ENCODE measurements at regions not wholly inside any gene's neighbourhood (a gene's known extent, or its start where the extent isn't known, plus 50 kb on each side); places are given as distances from the start of the nearest gene placed in this dataset.

DNA sequence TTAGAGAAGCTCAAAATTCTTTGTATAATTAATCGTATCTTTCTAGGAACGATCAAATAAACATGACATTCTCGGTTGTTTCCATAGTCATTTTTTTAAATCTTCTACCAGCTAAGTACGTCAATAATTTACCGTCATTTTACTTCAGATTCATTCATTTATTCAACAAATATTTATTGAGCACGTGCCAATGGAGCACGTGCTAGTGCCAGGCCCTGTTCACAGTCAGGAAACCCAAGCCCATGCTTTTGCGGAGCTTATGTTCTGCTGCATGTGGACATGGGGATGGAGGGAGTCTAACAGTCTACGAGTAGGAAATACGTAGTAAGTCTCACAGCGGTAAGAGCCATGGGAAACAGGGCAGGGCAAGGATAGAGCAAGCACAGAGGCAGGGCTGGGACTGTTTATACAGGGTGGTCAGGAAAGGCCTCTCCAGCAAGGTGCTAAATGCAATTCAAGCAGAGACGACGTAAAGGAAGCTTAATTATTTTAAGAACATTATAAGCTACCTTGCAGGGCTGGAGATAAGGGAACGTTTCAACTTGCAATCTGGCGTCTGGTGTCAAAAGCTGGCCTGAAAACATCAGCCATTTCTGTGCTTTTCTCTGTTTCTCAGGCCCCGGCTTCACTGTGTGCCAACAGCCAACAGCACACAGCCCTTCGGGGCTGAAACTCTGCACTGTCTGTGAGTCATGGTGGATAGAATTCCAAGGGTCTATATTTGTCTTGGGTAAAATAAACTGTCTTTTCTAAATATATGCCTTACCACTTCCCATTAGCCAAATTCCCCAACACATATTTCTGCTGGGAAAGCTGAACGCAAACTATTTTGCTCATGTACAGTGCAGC is 517.1 kb upstream of the ZFP42 start:
- in situ Hi-C loops (cut with HindIII; ENCODE audit: extremely low pct_ligation_motif_present, low pct_unique_long_range_greater_than_20kb), result no loop called here
- DNase-seq (ENCODE audit: low spot score), result no peak
- Histone ChIP-seq H4K20me1 (ENCODE audit: insufficient read depth, low read length) (no peaks in the 10 kb centered on the region), H3K36me3 (replicated peaks in 1 of 2; ENCODE audit: control insufficient read depth in 1 of 2, insufficient read depth in 2 of 2, low read length in 2 of 2) (no peaks in the 10 kb centered on the region), H3K27me3 (ENCODE audit: control insufficient read depth in 1 of 2, insufficient read depth in 2 of 2, low read length in 2 of 2) (no peaks in the 10 kb centered on the region; a peak in 1 of 5 replicates), H3K4me2 (ENCODE audit: low read depth, low read length) (no peak overlapping the region), H3K9me3 (ENCODE audit: low read length) (no peaks in the 10 kb centered on the region), H3K79me2 (ENCODE audit: insufficient read depth, low read length) (no peaks in the 10 kb centered on the region), H3K27ac (ENCODE audit: extremely low read length, insufficient read depth, low read length) (no peak overlapping the region), H2AFZ (ENCODE audit: low read length) (no peak overlapping the region), H3K9ac (ENCODE audit: insufficient read depth, low read depth, low read length) (no peak overlapping the region), H3K4me3 (replicated peaks in 1 of 3; ENCODE audit: insufficient read depth in 1 of 3, low read depth in 2 of 3, low read length in 3 of 3) (no peak overlapping the region), H3K4me1 (ENCODE audit: insufficient read depth, low read length) (peaks cover 9% of the 10 kb centered on the region)
- ChIA-PET CTCF (ENCODE audit: low intra/inter-chr PET ratio, low total read pairs) (no interaction called here), POLR2A (no interaction called here)
- no peak for TF ChIP-seq RBAK (CRISPR knock-in tag; IDR thresholded peaks at IDR 0.05)
- TF ChIP-seq, protein P1, sequence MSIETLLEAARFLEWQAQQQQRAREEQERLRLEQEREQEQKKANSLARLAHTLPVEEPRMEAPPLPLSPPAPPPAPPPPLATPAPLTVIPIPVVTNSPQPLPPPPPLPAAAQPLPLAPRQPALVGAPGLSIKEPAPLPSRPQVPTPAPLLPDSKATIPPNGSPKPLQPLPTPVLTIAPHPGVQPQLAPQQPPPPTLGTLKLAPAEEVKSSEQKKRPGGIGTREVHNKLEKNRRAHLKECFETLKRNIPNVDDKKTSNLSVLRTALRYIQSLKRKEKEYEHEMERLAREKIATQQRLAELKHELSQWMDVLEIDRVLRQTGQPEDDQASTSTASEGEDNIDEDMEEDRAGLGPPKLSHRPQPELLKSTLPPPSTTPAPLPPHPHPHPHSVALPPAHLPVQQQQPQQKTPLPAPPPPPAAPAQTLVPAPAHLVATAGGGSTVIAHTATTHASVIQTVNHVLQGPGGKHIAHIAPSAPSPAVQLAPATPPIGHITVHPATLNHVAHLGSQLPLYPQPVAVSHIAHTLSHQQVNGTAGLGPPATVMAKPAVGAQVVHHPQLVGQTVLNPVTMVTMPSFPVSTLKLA (IDR thresholded peaks at IDR 0.05), result peak; percentile 35; the same call in 1 of the 2 replicates
- TF ChIP-seq ZNF331 (CRISPR knock-in tag; IDR thresholded peaks at IDR 0.05), result no peak
- no peak for ATAC-seq
- BruUV-seq (replicated peaks), result no TSS peak
- FAIRE-seq, result no peak
- intact Hi-C loops (cut with micrococcal nuclease; ENCODE audit: unreplicated experiment), result no loop called here
- WGBS (ENCODE audit: low lambda C conversion rate), result 41% methylated on average over 18 of the region's 18 CpGs

DNA sequence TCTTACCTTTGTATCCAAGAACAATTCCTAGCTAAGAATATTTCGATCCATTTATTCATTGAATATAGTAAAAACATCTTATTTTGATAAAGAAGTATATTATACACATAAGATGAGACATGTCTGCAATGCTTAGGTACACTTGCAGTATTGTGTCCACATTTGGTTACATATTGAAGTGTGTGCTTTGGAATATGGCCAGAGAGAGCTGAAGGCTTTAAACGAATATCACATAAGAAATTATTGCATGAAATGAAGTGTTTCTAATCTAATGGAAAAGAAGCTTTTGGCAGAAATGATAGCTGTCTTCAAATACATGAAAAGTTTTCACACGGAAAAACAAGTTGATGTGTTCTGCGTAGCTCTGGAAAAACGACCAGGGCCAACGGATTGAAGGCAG is 516.1 kb upstream of the ZFP42 start:
- H3K79me2 ChIP-seq (ENCODE audit: insufficient read depth, low read length), result no peaks in the 10 kb centered on the region
- H3K27ac ChIP-seq (ENCODE audit: extremely low read length, insufficient read depth, low read length), result no peak overlapping the region
- peaks cover 9% of the 10 kb centered on the region for H3K4me1 ChIP-seq (ENCODE audit: insufficient read depth, low read length)
- no peak for FAIRE-seq
- H3K9ac ChIP-seq (ENCODE audit: insufficient read depth, low read depth, low read length), result no peak overlapping the region
- intact Hi-C loops (cut with micrococcal nuclease; ENCODE audit: unreplicated experiment) (no loop called here), in situ Hi-C loops (cut with HindIII; ENCODE audit: extremely low pct_ligation_motif_present, low pct_unique_long_range_greater_than_20kb) (no loop called here)
- ATAC-seq, result no peak
- no peaks in the 10 kb centered on the region; a peak in 1 of 5 replicates for H3K27me3 ChIP-seq (ENCODE audit: control insufficient read depth in 1 of 2, insufficient read depth in 2 of 2, low read length in 2 of 2)
- BruUV-seq (replicated peaks), result no TSS peak
- no peak overlapping the region for H2AFZ ChIP-seq (ENCODE audit: low read length)
- no peak overlapping the region for H3K4me3 ChIP-seq (replicated peaks in 1 of 3; ENCODE audit: insufficient read depth in 1 of 3, low read depth in 2 of 3, low read length in 3 of 3)
- no peaks in the 10 kb centered on the region for H4K20me1 ChIP-seq (ENCODE audit: insufficient read depth, low read length)
- 13% methylated on average over 6 of the region's 6 CpGs for WGBS (ENCODE audit: low lambda C conversion rate)
- H3K9me3 ChIP-seq (ENCODE audit: low read length), result no peaks in the 10 kb centered on the region
- H3K4me2 ChIP-seq (ENCODE audit: low read depth, low read length), result no peak overlapping the region
- ChIA-PET POLR2A (no interaction called here), CTCF (ENCODE audit: low intra/inter-chr PET ratio, low total read pairs) (no interaction called here)
- no peak for DNase-seq (ENCODE audit: low spot score)
- H3K36me3 ChIP-seq (replicated peaks in 1 of 2; ENCODE audit: control insufficient read depth in 1 of 2, insufficient read depth in 2 of 2, low read length in 2 of 2), result no peaks in the 10 kb centered on the region
- TF ChIP-seq, protein P2, sequence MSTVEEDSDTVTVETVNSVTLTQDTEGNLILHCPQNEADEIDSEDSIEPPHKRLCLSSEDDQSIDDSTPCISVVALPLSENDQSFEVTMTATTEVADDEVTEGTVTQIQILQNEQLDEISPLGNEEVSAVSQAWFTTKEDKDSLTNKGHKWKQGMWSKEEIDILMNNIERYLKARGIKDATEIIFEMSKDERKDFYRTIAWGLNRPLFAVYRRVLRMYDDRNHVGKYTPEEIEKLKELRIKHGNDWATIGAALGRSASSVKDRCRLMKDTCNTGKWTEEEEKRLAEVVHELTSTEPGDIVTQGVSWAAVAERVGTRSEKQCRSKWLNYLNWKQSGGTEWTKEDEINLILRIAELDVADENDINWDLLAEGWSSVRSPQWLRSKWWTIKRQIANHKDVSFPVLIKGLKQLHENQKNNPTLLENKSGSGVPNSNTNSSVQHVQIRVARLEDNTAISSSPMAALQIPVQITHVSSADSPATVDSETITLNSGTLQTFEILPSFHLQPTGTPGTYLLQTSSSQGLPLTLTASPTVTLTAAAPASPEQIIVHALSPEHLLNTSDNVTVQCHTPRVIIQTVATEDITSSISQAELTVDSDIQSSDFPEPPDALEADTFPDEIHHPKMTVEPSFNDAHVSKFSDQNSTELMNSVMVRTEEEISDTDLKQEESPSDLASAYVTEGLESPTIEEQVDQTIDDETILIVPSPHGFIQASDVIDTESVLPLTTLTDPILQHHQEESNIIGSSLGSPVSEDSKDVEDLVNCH (CRISPR knock-in tag; IDR thresholded peaks at IDR 0.05), result no peak
- no peak for TF ChIP-seq ETV5 (CRISPR knock-in tag; IDR thresholded peaks at IDR 0.05; ENCODE audit: borderline replicate concordance)
- TF ChIP-seq GATAD1 (CRISPR knock-in tag; IDR thresholded peaks at IDR 0.05), result no peak
- TF ChIP-seq ZNF75D (CRISPR knock-in tag; IDR thresholded peaks at IDR 0.05; ENCODE audit: borderline replicate concordance), result no peak
- no peak for TF ChIP-seq MXD4 (CRISPR knock-in tag; IDR thresholded peaks at IDR 0.05)
- TF ChIP-seq SKI (IDR thresholded peaks at IDR 0.05; ENCODE audit: partially characterized antibody), result no peak
- no peak for TF ChIP-seq ELF3 (CRISPR knock-in tag; IDR thresholded peaks at IDR 0.05)
- no peak for TF ChIP-seq TCF7 (IDR thresholded peaks at IDR 0.05; ENCODE audit: low read depth)
- TF ChIP-seq ZMAT3 (CRISPR knock-in tag; conservative IDR thresholded peaks at IDR 0.05), result no peak
- TF ChIP-seq ZFP37 (CRISPR knock-in tag; IDR thresholded peaks at IDR 0.05; ENCODE audit: borderline replicate concordance), result no peak
- TF ChIP-seq, protein P3, sequence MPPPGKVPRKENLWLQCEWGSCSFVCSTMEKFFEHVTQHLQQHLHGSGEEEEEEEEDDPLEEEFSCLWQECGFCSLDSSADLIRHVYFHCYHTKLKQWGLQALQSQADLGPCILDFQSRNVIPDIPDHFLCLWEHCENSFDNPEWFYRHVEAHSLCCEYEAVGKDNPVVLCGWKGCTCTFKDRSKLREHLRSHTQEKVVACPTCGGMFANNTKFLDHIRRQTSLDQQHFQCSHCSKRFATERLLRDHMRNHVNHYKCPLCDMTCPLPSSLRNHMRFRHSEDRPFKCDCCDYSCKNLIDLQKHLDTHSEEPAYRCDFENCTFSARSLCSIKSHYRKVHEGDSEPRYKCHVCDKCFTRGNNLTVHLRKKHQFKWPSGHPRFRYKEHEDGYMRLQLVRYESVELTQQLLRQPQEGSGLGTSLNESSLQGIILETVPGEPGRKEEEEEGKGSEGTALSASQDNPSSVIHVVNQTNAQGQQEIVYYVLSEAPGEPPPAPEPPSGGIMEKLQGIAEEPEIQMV (CRISPR knock-in tag; IDR thresholded peaks at IDR 0.05; ENCODE audit: low read depth), result no peak
